Stimulated activated CD4-positive, alpha-beta T cell treated with anti-CD3 and anti-CD28 coated beads, Interleukin-4, amount 100 ng/mL, for 48 hours (primary cell): ENCODE measurements at regions not wholly inside any gene's neighbourhood (a gene's known extent, or its start where the extent isn't known, plus 50 kb on each side); places are given as distances from the start of the nearest gene placed in this dataset.

Experiments used
- DNase-seq, 2 donors: peaks; one replicate each; pipeline ENCODE4 v3.0.0-alpha.2; 2020; ENCODE audit warnings: low read depth in 2 of 2

DNA sequence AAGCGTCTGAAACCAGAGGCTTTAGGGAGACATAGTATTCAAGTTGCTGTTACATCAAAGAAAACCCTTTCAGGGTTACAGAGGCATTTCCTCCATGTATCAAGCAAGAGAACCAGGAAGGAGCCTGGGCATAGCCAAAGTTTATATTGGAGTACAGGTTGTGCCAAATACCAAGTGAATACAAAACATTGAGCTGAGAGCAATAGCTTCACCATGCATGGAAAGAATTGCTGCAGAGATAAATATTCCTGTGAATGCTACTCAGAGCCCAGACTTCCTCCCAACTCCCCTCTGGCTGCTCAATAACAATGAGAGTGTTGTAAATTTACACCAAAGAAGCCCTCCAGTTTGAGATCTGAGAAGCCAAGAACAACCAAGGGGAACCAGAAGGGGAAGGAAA is 618.9 kb downstream of the DHX35 start:
- DNase-seq: no peak

DNA sequence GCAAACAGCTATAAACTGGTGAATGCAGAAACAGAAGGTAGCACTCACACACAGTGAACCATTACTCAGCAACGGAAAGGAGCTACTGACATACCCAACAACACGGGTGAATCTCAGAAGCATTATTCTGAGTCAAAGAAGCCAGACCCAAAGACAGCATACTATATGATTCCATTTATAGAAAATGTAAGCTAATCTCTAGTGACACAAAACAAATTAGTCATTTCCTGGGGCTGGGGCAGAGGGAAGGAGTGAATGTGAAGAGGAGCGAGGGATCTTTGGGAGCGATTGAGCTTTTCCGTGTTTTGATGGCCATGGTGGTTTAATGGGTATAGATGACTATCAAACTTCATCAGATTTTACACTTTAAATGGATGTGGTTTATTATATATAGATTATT is 614.6 kb downstream of the DHX35 start:
- no peak for DNase-seq

DNA sequence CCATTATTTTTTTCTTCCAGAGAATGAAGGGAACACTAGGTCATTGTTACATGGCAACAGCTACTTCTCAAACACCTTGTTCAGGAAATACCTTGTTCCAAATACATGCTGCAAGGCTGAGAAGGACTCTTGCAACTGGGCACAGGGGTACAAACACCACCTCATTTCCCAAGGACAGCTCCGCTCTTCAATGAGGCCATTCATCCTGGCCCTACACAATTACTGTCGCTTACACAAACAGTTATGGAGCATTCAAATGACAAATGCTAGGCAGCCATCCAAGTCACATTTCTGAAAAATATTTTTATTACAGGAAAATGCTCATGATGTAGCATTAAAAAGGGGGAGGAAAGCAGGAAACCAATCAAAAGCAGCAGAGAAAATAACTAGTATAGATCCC is 611.9 kb downstream of the DHX35 start:
- no peak for DNase-seq

DNA sequence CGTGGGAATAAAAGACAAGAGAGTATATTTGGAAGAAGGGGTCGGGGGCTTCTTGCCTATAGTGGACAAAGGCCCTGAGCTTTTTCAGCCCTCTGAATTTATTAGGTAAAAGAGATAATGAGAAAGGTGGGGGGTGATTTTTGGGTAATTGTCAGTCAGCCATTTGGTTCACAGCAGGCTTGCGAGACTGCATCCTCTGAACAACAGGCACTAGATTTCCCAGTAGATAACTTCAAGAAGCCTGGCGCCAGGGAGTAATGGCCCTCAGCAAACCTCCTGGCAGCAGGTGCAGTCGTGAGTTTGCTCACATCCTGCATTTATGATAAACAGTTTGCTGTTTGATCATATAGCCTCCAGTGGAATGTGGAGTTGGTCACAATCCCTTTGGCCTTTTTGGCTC is 609.0 kb downstream of the DHX35 start:
- no peak for DNase-seq

DNA sequence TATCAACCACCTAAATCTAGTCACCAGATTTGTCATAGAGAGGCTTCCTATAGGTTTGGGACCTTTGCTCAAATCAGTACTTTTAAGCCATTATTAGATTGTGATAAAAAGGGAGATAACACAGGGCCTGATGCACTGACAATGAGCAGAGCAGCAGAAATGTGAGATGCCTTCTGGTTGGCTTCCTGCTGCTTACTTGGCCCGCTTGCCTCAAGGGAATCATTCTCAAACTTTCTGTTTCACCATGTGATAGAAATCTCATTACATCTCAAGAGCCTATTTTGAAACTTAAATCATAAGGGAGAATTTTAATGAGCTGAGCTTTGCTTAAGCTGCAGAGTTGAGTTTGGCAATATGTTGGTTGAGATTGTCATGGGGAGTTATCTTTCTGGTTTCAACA is 606.0 kb downstream of the DHX35 start:
- DNase-seq: no peak

DNA sequence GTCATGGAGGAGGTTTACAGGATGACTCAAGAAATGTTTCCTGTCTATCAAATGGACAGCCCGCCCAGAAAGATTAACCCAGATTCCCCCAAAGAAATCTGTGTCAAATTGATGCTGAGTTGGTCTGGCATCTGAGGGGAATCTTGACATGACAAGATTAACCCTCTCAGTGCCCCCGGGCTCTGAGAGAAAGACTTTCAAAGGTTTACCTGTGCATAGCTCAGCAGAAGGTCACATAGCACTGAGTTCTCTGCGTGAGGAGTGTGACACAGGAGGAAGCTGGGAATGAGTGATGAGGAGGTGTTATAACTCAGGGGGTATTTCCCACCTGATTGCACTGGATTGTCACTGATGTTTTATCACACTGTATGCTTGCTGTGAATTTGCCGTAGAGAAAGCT is 601.2 kb downstream of the DHX35 start:
- DNase-seq: no peak

DNA sequence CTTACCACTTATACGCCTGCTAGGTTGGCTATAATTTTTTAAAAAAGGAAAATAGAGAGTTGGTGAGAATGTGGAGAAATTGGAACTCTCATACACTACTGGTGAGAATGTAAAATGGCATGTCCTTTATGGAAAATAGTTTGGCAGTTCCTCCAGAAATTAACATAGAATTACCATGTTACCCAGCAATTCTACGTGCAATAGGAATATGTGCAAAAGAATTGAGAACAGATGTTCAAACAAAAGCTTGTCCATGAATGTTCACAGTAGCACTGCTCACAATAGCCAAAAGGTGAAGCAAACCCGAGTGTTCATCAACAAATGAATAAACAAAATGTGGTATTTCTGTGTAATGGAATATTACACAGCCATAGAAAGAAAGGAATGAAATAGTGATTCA is 592.2 kb downstream of the DHX35 start:
- no peak for DNase-seq

DNA sequence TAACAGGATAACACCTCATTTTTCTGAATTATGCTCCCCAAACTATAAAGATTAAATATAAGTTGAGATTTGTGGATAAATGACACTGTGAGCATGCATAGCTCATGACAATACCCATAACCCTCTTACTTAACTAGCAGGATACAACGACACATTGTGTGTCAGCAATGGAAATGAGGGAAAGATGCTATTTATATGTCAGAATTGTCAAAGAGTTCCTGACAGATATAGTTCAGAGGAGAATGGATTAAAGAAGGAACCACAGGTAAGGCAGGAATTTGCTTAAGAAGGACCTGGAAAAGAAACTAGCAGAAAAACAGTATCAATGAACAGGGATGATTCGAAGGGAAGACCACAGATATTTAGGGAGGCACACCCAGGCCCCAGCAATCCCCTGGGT is 591.0 kb downstream of the DHX35 start:
- DNase-seq: no peak

DNA sequence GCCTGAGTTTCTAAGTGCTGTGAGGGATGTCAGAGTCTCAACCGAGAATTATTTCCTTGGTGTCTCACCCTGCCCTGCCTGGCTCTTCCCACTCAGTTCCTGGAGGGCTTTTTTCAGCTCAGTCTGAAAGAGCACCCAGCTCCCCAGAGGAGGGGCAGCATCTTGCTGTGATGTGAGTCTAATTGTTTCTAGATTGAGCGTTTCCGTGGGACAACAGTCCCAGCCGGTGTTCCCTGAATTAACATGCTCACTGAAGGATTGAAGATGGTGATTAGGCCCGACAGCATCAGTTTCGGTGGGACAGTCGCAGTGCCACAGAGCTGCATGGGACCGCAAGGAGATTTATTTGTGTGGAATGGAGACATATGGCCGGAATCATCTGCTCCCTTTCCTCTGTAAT is 587.6 kb downstream of the DHX35 start:
- DNase-seq: no peak

DNA sequence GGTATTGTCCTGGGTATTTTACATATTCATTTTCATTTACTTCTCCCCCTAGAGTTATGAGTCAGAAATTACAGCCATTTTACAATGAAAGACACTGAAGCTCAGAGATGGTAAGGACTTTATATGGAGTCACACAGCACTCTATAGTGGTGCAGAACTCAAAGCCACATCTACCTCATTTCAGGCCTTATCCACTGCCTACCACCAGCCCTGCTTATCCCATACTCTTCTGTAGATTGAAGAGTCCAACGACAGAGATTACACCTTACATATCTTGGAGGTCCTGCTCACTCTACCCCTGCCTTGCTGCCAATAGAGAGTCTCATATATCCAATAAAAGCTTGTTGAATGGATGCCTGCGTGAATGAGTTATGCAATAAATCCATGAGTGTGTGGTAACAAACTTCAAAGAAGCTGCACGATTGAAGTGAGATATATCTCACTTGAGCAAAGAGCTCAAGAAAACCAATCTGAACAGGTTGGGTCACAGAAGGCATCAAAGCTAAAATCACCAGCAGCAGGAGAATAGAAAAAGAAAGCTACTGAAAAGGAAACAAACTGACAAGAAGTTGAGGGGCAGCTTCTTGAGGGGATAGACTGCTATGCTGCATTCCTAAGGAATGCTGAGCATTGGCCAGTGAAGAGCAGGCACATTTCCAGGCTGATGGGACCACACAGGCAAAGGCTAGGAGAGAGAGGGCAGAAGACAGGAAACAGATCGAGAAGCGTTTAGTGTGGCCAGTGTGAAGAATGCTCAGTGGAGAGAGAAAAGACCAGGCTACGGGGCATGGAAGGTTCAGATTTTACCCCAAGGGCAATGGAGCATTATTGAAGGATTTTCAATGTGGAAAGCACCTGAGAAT is 585.6 kb downstream of the DHX35 start:
- DNase-seq: no peak

DNA sequence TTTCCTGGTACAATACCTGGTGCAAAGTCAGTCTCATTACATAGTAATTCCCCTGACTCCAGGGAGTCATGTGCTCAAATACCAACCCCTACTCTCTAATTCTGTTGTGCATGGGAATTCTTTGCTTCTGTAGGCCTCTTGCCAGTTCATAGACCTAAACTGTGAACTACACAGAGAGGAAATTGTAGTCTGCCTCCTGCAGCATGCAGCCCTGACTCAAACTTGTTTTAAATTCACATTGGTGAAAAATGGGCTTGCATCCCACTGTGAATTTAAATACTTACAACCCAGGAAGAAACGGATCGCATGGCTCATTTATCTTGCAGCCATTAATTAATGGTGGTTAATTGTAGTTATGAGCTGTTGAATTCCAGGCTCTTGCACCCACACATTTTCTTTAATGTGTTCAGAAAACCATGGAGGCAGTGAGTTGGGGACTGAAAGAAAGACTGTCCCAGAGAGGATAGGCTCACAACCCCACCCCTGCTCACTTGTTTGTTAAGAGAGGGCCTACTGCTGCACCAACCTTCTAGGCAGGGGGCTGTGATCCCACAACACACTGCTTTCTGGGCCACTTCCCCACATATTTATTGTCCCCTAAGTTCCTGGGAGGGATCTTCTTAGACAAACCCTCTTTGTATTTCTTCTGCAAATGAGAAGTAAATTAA is 579.1 kb downstream of the DHX35 start:
- DNase-seq: no peak

DNA sequence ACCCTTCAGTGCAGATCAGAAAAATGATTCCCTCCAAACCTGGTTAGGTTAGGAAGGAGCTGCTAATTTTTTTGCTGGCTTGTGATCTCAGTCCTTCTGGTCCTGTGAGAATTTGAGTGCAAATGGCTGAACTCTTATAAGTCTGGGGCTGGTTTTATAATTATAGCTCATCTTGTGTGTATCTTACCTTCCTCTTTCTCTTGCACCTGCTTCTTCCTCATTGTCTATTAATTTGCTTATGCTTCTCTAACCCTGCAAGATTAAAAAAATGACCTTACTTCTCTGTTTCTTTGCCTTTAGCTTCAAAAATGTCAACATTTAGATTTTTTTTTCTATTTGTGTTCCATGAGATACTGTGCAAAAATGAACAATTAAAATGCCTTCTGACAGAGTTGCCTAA is 576.2 kb downstream of the DHX35 start:
- DNase-seq: no peak

DNA sequence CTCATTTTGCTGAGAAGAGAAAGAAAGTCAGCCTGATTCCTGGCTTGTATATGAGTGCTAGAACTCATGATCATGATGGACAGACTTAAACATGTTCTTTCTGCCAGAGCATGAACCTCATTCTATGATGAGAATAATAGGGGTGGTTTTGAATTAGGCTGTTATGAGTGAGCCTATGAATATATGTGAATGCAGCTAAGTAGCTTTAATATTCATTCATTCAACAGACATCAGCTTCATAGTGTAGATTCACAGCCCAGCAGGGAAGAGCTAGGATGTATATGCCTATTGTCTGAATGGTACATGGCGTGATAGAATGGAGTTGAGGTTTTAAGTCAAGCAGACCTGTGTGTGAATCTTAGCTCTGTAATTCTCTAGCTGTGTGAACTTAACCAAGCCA is 573.2 kb downstream of the DHX35 start:
- no peak for DNase-seq

DNA sequence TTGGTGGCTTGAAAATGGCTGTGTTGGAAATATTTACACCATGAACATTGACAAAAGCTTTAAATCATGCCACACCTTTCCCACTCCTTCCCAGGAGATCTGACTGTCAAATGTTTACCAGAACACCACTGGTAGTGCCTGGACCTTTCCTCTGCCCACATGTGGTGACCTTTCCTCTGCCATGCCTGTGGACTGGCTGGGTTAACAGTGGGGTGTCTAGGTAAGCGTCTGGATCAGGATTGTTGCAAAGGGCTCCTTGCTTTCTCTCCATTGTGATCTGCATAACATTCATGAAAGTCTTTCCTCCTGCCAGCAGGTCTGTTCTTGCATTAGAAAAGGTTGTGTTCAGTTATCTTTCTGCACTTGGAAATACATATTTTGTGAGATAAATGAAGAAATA is 572.7 kb downstream of the DHX35 start:
- no peak for DNase-seq

DNA sequence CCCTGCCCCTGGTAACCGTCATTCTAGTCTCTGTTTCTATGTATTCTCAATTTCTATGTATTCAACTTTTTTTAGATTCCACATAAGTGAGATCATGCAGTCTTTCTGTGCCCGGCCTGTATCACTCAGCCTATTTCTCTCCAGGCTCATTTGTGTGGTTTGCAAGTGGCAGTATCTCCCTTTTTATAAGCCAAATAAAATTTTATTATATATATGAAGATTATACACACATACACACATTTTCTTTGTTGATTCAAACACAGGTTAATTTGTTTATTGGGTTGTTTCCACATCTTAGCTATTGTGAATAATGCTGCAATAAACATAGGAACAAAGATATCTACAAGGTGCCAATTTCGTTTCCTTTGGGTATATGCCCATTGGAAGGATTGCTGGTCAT is 571.7 kb downstream of the DHX35 start:
- DNase-seq: no peak

DNA sequence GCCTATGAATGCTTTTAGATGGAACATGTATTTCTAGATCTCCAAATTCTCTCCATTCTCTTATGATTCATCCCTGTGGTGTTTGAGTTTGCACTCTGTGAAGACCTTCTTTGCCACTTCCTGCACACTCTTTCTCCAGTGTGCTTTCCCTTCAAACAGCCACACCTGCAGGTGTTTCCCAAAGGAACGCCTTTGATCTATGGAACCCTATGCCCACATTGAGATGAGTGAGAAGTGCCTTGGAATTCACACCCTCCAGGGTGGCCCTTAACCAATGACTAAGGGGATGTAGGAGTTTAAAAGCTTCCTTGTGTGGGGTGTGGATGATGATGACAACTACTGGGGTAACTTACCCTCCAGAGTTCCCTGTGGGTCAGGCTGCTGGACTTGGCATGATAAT is 570.1 kb downstream of the DHX35 start:
- no peak for DNase-seq

DNA sequence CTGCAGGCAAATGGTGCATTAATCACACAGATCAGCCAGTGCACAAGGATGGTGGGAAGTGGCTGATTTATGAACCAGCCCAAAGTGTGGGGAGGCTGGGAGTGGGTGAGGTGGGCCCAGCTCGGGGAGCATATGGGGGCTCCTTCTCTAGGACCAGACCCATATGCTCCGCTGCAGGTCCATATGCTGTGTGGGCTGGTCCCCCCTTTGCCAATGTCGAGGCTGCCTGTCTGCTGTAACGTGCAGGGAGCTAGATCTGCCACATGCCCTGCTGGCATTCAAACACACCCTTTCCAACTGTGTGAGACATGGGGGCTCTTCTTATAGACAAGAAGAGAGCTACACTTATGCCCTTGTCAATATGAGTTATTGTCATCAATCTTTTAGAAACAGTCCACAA is 566.3 kb downstream of the DHX35 start:
- DNase-seq: no peak

DNA sequence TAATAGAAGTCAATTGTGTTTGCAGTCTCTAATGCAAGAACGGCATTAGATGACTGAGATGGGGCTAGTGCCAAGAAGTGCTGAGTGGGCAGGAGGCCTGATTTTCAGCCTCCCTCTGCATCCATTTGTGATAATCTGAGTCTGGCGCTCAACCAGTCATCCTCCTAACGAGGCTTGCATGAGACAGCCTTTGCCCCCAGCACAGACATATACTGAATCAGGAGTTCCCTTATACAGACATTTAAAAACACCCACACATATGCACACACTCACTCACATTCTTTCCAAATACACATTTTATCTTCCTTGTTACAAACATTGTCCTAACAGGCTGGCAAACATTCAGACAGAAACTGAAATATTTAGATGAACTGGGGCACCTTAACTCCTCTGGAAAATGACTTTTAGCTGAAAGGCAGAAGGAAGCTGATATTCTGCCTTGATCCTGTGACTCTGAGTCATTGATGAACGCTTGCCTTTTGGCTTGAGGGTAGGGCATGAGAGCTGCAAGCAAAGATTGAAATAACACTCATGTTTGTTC is 562.3 kb downstream of the DHX35 start:
- no peak for DNase-seq

DNA sequence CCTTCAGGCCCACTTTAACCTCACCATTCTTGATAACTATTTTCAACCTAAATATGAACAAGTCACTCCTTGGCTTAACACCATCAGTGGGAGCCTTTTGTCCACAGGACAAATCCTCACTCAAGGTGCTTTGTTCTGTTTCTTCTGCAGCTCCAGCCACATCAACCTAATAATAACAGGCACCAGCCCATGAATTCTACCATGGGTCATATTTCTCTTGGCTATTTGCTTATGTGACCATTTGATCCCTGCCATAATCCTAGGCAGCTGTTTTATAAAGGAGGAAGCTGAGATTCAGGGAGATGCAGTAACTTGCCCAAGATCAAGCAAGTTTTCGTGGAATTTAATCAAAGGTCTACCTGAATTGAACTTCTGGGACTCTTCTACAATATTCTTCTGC is 561.3 kb downstream of the DHX35 start:
- DNase-seq: no peak

DNA sequence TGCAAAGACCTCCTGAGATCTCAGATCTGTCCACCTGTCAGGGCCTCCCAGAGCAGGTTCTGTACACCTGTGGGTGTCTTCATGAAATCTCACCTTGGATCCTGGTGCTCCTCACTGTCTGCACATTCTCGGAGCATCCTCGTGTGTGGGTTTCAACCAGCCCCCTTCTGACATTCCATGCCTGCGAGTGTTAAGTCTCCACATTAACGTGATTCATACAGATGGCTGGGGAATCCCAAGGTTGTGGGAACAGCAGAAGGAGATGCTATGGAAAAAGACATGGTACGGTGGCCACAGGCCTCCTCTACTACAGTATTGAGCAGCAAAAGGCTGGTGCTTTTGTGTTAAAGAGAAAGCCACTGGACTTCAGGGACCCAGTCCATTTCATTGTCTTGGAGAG is 556.5 kb downstream of the DHX35 start:
- no peak for DNase-seq

DNA sequence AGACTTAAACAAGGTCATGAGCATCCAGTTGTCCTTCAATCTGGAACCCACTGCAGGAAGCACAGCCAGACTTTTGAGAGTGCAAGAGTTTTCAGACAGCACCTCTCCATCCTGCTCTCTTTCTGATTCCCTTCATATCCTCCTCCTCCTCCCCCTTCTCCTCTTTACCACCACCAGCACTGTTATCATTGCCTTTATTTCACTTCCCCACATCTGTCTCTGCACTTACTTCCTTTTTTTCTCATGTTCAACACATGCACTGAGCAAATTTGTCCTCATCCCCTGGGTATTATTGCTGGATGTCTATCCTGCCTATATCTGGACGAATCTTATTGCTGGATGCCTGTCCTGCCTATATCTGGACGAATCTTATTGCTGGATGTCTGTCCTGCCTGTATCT is 554.8 kb downstream of the DHX35 start:
- no peak for DNase-seq

DNA sequence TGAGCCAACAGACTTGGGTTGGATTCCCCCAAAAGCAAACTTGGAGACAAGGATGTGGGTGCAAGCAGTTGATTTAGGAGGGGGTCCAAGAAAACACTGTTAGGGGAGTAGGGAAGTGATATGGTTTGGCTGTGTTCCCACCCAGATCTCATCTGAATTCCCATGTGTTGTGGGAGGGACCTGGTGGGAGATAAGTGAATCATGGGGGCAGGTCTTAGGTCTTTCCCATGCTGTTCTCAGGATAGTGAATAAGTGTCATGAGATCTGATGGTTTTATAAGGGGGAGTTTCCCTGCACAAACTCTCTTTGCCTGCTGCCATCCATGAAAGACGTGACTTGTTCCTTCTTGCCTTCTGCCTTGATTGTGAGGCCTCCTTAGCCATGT is 542.6 kb downstream of the DHX35 start:
- no peak for DNase-seq
